ENCODE measurements at regions not wholly inside any gene's neighbourhood (a gene's known extent, or its start where the extent isn't known, plus 50 kb on each side); places are given as distances from the start of the nearest gene placed in this dataset.

DNA sequence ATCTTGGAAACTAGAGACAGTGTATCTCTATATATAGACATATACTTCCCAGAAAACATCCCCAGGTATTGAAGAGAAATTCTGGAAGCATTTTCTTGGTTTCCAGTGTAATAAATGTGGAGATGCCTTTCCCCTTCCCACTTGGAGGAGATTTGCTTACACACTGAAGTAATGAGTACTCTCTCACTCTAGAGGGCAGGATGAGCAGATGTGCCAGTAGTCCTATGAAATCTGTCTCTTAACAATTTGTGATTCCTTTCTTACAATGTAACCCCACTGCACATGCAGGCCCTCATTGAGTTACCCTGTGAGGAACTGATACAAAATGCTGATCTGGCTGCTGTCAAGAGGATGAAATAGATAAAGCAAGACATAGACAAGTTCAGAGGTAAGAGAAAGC, 567.2 kb downstream of the SLCO4C1 start:
- no peak overlapping the region for H3K9ac ChIP-seq (ENCODE audit: low read length)
- no peaks in the 10 kb centered on the region for H3F3A ChIP-seq (ENCODE audit: insufficient read depth, low read length, poor library complexity, severe bottlenecking)
- no peaks in the 10 kb centered on the region for H3K9me3 ChIP-seq (ENCODE audit: low read length)
- H3K27me3 ChIP-seq (ENCODE audit: insufficient read depth, low read depth, low read length) = no peaks in the 10 kb centered on the region
- H4K20me1 ChIP-seq (ENCODE audit: insufficient read depth) = no peaks in the 10 kb centered on the region
- H2AFZ ChIP-seq (ENCODE audit: low read depth, low read length) = no peak overlapping the region
- no peaks in the 10 kb centered on the region for H3K9me2 ChIP-seq (ENCODE audit: insufficient read depth, low read length)
- H3K27ac ChIP-seq (ENCODE audit: low read length) = no peak overlapping the region
- no peak for TF ChIP-seq EP300 (conservative IDR thresholded peaks at IDR 0.05; ENCODE audit: poor library complexity, severe bottlenecking)
- no peak for TF ChIP-seq MXI1 (conservative IDR thresholded peaks at IDR 0.05; ENCODE audit: poor library complexity, severe bottlenecking)
- TF ChIP-seq EZH2 (IDR thresholded peaks at IDR 0.05; ENCODE audit: borderline replicate concordance, insufficient read depth, low read length, poor library complexity, severe bottlenecking) = no peak
- H3K4me3 ChIP-seq (ENCODE audit: low read length) = no peak overlapping the region
- no peak overlapping the region for H3K4me2 ChIP-seq (ENCODE audit: low read length)
- H3K79me2 ChIP-seq (replicated peaks; ENCODE audit: insufficient read depth, low read length) = no peaks in the 10 kb centered on the region
- H3K36me3 ChIP-seq (ENCODE audit: insufficient read depth, low read length) = no peaks in the 10 kb centered on the region

- Histone ChIP-seq H3K79me2 (replicated peaks; ENCODE audit: insufficient read depth, low read length) (no peaks in the 10 kb centered on the region), H3K9me3 (ENCODE audit: low read length) (no peaks in the 10 kb centered on the region), H2AFZ (ENCODE audit: low read depth, low read length) (no peak overlapping the region), H3K27me3 (ENCODE audit: insufficient read depth, low read depth, low read length) (no peaks in the 10 kb centered on the region), H3K4me2 (ENCODE audit: low read length) (no peak overlapping the region), H4K20me1 (ENCODE audit: insufficient read depth) (no peaks in the 10 kb centered on the region), H3F3A (ENCODE audit: insufficient read depth, low read length, poor library complexity, severe bottlenecking) (no peaks in the 10 kb centered on the region), H3K27ac (ENCODE audit: low read length) (no peak overlapping the region), H3K9ac (ENCODE audit: low read length) (no peak overlapping the region), H3K4me3 (ENCODE audit: low read length) (no peak overlapping the region), H3K9me2 (ENCODE audit: insufficient read depth, low read length) (no peaks in the 10 kb centered on the region), H3K36me3 (ENCODE audit: insufficient read depth, low read length) (no peaks in the 10 kb centered on the region)
- TF ChIP-seq, protein P1, sequence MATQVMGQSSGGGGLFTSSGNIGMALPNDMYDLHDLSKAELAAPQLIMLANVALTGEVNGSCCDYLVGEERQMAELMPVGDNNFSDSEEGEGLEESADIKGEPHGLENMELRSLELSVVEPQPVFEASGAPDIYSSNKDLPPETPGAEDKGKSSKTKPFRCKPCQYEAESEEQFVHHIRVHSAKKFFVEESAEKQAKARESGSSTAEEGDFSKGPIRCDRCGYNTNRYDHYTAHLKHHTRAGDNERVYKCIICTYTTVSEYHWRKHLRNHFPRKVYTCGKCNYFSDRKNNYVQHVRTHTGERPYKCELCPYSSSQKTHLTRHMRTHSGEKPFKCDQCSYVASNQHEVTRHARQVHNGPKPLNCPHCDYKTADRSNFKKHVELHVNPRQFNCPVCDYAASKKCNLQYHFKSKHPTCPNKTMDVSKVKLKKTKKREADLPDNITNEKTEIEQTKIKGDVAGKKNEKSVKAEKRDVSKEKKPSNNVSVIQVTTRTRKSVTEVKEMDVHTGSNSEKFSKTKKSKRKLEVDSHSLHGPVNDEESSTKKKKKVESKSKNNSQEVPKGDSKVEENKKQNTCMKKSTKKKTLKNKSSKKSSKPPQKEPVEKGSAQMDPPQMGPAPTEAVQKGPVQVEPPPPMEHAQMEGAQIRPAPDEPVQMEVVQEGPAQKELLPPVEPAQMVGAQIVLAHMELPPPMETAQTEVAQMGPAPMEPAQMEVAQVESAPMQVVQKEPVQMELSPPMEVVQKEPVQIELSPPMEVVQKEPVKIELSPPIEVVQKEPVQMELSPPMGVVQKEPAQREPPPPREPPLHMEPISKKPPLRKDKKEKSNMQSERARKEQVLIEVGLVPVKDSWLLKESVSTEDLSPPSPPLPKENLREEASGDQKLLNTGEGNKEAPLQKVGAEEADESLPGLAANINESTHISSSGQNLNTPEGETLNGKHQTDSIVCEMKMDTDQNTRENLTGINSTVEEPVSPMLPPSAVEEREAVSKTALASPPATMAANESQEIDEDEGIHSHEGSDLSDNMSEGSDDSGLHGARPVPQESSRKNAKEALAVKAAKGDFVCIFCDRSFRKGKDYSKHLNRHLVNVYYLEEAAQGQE (IDR thresholded peaks at IDR 0.05; ENCODE audit: borderline replicate concordance) = no peak
- no peak for TF ChIP-seq TAF1 (IDR thresholded peaks at IDR 0.05; ENCODE audit: low read depth)
- no peak for TF ChIP-seq EZH2 (IDR thresholded peaks at IDR 0.05; ENCODE audit: borderline replicate concordance, insufficient read depth, low read length, poor library complexity, severe bottlenecking)
- TF ChIP-seq POLR2AphosphoS5 (IDR thresholded peaks at IDR 0.05) = no peak
- TF ChIP-seq MXI1 (conservative IDR thresholded peaks at IDR 0.05; ENCODE audit: poor library complexity, severe bottlenecking) = no peak
- no peak for TF ChIP-seq CTCF (IDR thresholded peaks at IDR 0.05; ENCODE audit: poor library complexity, severe bottlenecking)
- no peak for TF ChIP-seq SMC3 (conservative IDR thresholded peaks at IDR 0.05; ENCODE audit: poor library complexity)
- no peak for TF ChIP-seq RAD21 (conservative IDR thresholded peaks at IDR 0.05)
- TF ChIP-seq EP300 (conservative IDR thresholded peaks at IDR 0.05; ENCODE audit: poor library complexity, severe bottlenecking) = no peak
Measured at GRCh38 chr5:101721543-101721942, 574.5 kb downstream of the SLCO4C1 start.

DNA sequence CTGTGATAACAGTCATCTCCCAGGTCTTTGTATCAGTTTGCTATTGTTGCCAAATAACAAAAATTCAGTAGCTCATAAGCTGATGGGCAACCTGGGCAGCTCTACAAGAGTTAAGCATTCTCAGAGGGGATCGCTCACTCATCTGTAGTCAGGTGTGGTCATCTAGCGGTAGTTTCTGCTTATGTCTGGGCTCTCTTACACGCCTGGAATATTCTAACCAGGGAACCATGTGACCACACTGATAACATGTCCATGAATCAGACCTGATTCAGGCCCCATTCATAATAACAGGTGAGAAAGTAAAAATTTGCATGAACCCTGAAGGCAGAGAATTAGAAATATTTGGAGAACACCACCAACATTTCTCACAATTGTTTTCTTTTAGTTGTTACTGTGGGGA, 576.1 kb downstream of the SLCO4C1 start:
- H3K27me3 ChIP-seq (ENCODE audit: insufficient read depth, low read depth, low read length) = no peaks in the 10 kb centered on the region

More for the DNA sequence above, 576.1 kb downstream of the SLCO4C1 start:
- Histone ChIP-seq H3K27ac (ENCODE audit: low read length) (no peak overlapping the region), H3K9me3 (ENCODE audit: low read length) (no peaks in the 10 kb centered on the region), H4K20me1 (ENCODE audit: insufficient read depth) (no peaks in the 10 kb centered on the region), H3K79me2 (replicated peaks; ENCODE audit: insufficient read depth, low read length) (no peaks in the 10 kb centered on the region), H3K4me3 (ENCODE audit: low read length) (no peak overlapping the region), H3K36me3 (ENCODE audit: insufficient read depth, low read length) (no peaks in the 10 kb centered on the region), H3K9me2 (ENCODE audit: insufficient read depth, low read length) (no peaks in the 10 kb centered on the region), H3F3A (ENCODE audit: insufficient read depth, low read length, poor library complexity, severe bottlenecking) (no peaks in the 10 kb centered on the region), H3K9ac (ENCODE audit: low read length) (no peak overlapping the region), H3K4me2 (ENCODE audit: low read length) (no peak overlapping the region), H2AFZ (ENCODE audit: low read depth, low read length) (no peak overlapping the region)
- TF ChIP-seq, protein P1 (IDR thresholded peaks at IDR 0.05; ENCODE audit: borderline replicate concordance) = no peak
- TF ChIP-seq CTCF (IDR thresholded peaks at IDR 0.05; ENCODE audit: poor library complexity, severe bottlenecking) (no peak), POLR2AphosphoS5 (IDR thresholded peaks at IDR 0.05) (no peak), EP300 (conservative IDR thresholded peaks at IDR 0.05; ENCODE audit: poor library complexity, severe bottlenecking) (no peak), EZH2 (IDR thresholded peaks at IDR 0.05; ENCODE audit: borderline replicate concordance, insufficient read depth, low read length, poor library complexity, severe bottlenecking) (no peak), SMC3 (conservative IDR thresholded peaks at IDR 0.05; ENCODE audit: poor library complexity) (no peak), MXI1 (conservative IDR thresholded peaks at IDR 0.05; ENCODE audit: poor library complexity, severe bottlenecking) (no peak), TAF1 (IDR thresholded peaks at IDR 0.05; ENCODE audit: low read depth) (no peak), RAD21 (conservative IDR thresholded peaks at IDR 0.05) (no peak)
